Activated T-helper 2 cell treated with anti-CD3 and anti-CD28 coated beads, Interferon-gamma antibody, Interleukin-2, Interleukin-4, amounts not matched to agents 10 μg/mL and 5 μg/mL and 100 μg/mL, durations not matched to agents 14 hours and 24 hours and 36 hours (primary cell): ENCODE measurements at regions not wholly inside any gene's neighbourhood (a gene's known extent, or its start where the extent isn't known, plus 50 kb on each side); places are given as distances from the start of the nearest gene placed in this dataset.

Source experiments
- DNase-seq: peaks from one replicate; pipeline ENCODE4 v3.0.0; 2021; ENCODE audit warnings: low spot score
- H3K27ac Mint-ChIP-seq: one replicate; pipeline ENCODE4 v1.8.0; 2021; ENCODE audit warnings: mixed read lengths
- H3K27me3 Mint-ChIP-seq: one replicate; pipeline ENCODE4 v1.8.0; 2021; ENCODE audit warnings: low read depth, mixed read lengths
- H3K36me3 Mint-ChIP-seq: one replicate; pipeline ENCODE4 v1.8.0; 2021; ENCODE audit warnings: low read depth, mixed read lengths
- H3K4me1 Mint-ChIP-seq: one replicate; pipeline ENCODE4 v1.8.0; 2021; ENCODE audit warnings: low read depth, mixed read lengths
- H3K4me3 Mint-ChIP-seq: one replicate; pipeline ENCODE4 v1.8.0; 2021; ENCODE audit warnings: low read depth, mild to moderate bottlenecking, moderate library complexity, mixed read lengths
- H3K9me3 Mint-ChIP-seq: one replicate; pipeline ENCODE4 v1.8.0; 2021; ENCODE audit warnings: mixed read lengths
- intact Hi-C: fragments of 100-400 bp; cut with micrococcal nuclease; formaldehyde crosslinking; loops from one replicate; pipeline ENCODE4 v1.15.1; 2023

DNA sequence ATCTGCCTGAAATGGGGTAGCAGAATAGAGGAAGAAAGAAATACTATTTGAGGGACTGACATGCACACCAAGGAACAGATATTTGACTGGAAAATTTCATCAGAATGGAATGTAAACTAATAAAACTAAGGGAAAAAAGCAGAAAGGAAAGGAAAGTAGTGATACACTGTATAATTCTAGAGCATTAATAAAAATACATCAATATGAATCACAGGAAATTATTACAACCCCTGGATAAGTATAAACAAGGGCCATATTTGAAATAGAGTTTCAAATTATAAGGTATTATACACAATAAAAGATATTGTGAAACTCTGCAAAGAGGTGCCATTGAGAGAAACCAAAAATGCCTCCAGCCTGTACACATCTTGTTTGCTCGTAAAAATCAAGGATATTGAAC, 149.6 kb downstream of the ICOS start:
- peaks cover 36% of the 10 kb centered on the region for H3K27me3 Mint-ChIP-seq
- intact Hi-C loops = no loop called here
- H3K36me3 Mint-ChIP-seq = no peaks in the 10 kb centered on the region
- H3K9me3 Mint-ChIP-seq = no peaks in the 10 kb centered on the region
- H3K27ac Mint-ChIP-seq = no peak overlapping the region
- peaks cover 3% of the 10 kb centered on the region for H3K4me1 Mint-ChIP-seq
- no peak for DNase-seq
- no peak overlapping the region for H3K4me3 Mint-ChIP-seq

DNA sequence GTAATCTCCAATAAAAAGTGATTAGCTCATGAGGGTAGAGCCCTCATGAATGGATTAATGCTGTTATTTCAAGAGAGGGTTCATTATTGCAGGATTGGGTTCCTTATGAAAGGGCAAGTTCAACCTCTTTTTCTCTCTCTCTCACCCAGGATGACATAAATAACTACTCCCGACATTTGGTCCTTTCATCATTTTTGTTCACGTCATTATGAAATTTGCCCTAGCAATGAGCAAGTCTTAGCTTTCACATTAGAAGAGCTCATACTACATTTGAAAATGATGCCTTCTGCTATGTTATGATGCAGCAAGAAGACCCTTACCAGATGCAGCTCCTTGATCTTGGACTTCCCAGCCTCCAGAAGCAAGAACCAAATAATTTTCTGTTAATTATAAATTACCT, 152.5 kb downstream of the ICOS start:
- Mint-ChIP-seq H3K27me3 (peaks cover 25% of the 10 kb centered on the region), H3K4me1 (no peaks in the 10 kb centered on the region), H3K36me3 (no peaks in the 10 kb centered on the region), H3K27ac (no peak overlapping the region), H3K9me3 (peaks cover 15% of the 10 kb centered on the region), H3K4me3 (no peak overlapping the region)
- DNase-seq = no peak
- intact Hi-C loops = no loop called here

DNA sequence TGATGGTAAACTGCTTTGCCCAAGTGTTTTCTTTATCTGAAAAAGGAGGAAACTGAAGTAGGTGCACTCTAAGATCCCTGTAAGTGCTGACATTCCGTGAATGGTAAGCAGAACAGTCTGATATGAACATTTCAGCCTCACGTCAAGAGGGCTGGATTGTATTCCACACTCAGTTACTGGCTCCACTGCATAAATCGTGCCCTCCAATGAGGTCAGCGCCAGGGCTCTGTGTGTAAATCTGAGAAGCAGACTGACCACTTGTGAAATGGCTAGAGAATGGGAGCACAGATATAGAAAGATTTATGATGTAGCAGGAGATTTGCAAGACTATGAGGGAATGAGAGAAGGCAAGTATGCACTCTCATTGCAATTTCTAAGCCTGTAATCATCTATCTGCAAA, 153.0 kb downstream of the ICOS start:
- Mint-ChIP-seq H3K4me1 (no peaks in the 10 kb centered on the region), H3K36me3 (no peaks in the 10 kb centered on the region)

DNA sequence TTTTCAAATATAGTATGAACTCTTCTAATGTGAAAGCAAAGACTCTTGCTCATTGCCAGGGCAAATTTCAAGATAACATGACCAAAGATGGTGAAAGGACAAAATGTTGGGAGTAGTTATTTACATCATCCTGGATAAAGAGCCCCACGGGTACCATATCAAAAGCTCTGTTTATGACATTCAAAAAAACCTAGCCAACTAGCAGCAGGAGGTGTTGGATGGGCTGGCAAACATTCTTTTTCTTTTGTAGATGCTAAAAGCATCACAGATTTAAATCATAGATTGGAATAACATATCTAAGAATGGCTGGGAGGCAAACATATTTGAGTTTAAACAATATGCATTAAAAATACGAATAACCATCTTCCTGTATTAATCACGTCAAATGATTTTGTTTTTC, 153.5 kb downstream of the ICOS start:
- intact Hi-C loops = no loop called here
- DNase-seq = no peak
- Mint-ChIP-seq H3K9me3 (peaks cover 21% of the 10 kb centered on the region), H3K4me1 (peaks cover 4% of the 10 kb centered on the region), H3K36me3 (no peaks in the 10 kb centered on the region), H3K27me3 (peaks cover 23% of the 10 kb centered on the region), H3K4me3 (no peak overlapping the region), H3K27ac (no peak overlapping the region)

More for the DNA sequence above, 153.0 kb downstream of the ICOS start:
- Mint-ChIP-seq H3K27ac (no peak overlapping the region), H3K4me3 (no peak overlapping the region), H3K9me3 (peaks cover 18% of the 10 kb centered on the region), H3K27me3 (peaks cover 25% of the 10 kb centered on the region)
- intact Hi-C loops = no loop called here
- DNase-seq = no peak

DNA sequence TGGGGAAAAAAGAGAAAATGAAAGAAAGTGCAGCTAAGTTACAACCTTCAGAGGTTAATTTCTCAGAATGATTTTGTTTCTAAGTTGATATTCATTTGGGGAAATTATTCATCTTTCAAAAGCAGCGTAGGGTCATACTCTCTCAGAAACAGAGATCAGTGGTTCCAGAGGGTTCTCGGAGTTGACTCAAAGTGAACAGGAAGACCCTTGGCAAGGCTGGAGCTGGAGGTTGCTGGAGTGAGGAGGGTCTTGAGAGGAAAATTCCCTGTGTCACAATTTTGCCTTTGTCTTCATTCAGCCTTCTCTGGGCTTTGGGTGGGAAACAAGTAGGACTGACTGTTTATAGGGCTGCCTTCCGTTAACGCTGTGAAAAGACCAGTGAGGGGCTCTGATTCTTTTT, 168.2 kb downstream of the ICOS start:
- peak overlapping the region; percentile 89 for H3K27ac Mint-ChIP-seq
- intact Hi-C loops = loop anchor here (1.0 to 10.0 kb wide), 5 partner anchors 213 to 1580 kb away; partner anchors contain the start of gene NRP2
- H3K4me1 Mint-ChIP-seq = peaks cover 53% of the 10 kb centered on the region
- H3K36me3 Mint-ChIP-seq = peaks cover 3% of the 10 kb centered on the region
- no peaks in the 10 kb centered on the region for H3K9me3 Mint-ChIP-seq
- H3K4me3 Mint-ChIP-seq = no peak overlapping the region
- no peaks in the 10 kb centered on the region for H3K27me3 Mint-ChIP-seq
- DNase-seq = no peak

DNA sequence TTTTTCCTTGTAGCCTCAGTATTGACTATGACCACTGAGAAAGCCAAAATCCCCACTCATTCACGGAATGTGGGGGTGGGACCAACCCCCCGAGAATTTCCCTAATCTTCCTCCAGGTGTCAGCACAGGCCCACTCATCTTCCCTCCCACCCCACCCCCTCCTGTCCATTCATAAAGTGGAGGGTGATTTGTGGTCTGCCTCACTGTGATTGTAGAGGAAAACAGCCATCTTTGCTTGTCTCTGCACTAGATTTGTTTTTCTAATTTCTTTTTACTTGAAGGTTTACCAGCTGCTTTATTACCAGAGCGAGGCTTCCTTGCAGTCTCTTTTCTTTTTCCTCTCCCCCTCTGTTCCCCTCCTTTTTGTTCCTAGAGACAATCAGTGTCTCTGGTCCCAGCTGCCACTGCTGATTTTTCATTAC, 171.8 kb downstream of the ICOS start:
- Mint-ChIP-seq H3K4me1 (peaks cover 75% of the 10 kb centered on the region), H3K27ac (peak overlapping the region; percentile 89), H3K4me3 (peak overlapping the region; percentile 64), H3K27me3 (no peaks in the 10 kb centered on the region), H3K36me3 (peaks cover 3% of the 10 kb centered on the region), H3K9me3 (no peaks in the 10 kb centered on the region)
- peak; percentile 20 for DNase-seq
- intact Hi-C loops = loop anchor here (2.0 to 10.0 kb wide), 10 partner anchors 36 to 1576 kb away; partner anchors contain the start of gene NRP2

DNA sequence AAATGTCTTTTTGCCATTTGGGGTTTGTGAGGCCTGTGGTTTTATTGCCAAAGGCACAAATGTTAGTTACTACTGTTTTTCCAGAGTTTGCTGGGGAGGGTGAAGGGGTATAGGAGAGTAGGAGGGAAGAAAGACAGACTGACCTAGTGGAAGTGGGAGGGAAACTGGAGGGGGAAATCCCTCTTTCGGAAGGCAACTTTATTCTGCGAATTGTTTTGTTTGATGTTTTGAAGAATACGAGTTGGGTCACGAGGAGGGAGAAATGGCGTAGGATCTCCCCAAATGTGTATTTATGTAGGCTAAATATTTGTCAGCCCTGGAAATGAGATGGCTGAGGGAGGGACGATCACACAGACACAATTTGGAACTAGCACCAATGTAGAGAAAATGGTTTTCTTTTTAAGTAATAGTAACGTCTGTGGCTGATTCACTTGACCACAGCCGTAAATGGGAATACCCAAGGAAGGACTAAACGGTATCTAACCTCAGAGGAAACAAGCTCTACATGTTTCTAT, 172.3 kb downstream of the ICOS start:
- Mint-ChIP-seq H3K36me3 (peaks cover 1% of the 10 kb centered on the region), H3K27ac (peak overlapping the region; percentile 89), H3K4me1 (peaks cover 76% of the 10 kb centered on the region), H3K4me3 (peak overlapping the region; percentile 64), H3K9me3 (no peaks in the 10 kb centered on the region), H3K27me3 (no peaks in the 10 kb centered on the region)
- DNase-seq = peak; percentile 20
- intact Hi-C loops = loop anchor here (1.0 to 10.0 kb wide), 13 partner anchors 36 to 1576 kb away; partner anchors contain the start of gene NRP2

DNA sequence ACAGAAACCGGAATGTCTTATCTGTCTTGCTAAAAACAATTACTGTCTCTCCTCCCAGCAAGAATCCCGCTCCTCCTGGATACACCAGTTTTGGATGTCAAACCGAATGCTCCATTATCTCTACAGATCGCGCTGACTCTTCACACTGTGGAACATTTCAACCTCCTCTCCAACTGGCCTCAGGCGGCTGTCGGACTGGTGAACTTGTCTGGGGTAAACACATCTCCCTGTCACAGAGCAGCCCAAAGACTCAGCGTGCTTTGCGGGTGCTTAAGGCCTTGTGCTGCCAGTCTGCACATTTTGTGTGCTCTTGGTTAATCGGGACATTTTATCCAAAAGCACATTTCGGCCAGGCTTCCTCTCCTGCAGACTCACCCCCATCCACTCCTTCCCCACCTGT, 173.1 kb downstream of the ICOS start:
- peak; percentile 13 for DNase-seq
- Mint-ChIP-seq H3K4me1 (peaks cover 76% of the 10 kb centered on the region), H3K36me3 (no peaks in the 10 kb centered on the region), H3K4me3 (peak overlapping the region; percentile 59), H3K9me3 (no peaks in the 10 kb centered on the region), H3K27ac (peak overlapping the region; percentile 89), H3K27me3 (no peaks in the 10 kb centered on the region)
- intact Hi-C loops = loop anchor here (1.0 to 10.0 kb wide), 15 partner anchors 36 to 1575 kb away; partner anchors contain the start of gene NRP2

DNA sequence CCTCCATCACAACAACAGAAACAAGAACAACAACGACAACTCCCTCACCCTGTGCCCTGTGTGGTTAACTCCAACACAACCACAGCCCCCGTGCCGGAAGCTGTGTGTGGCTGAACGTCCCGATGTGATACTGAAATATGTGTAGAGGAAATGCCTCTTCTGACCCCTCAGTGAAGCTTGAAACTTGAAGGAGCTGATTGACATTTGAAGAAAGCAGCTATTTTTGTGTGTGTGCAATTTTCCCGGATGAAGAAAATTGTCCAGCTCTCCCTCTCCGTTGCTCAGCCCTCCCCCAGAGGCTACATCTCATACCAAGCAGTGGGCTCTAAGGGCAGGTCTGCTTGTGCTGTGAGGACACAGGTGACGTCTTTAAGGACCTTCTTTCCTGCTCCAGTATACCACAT, 173.8 kb downstream of the ICOS start:
- Mint-ChIP-seq H3K27ac (peak overlapping the region; percentile 89), H3K4me3 (peak overlapping the region; percentile 59), H3K4me1 (peaks cover 76% of the 10 kb centered on the region), H3K9me3 (no peaks in the 10 kb centered on the region), H3K27me3 (no peaks in the 10 kb centered on the region), H3K36me3 (no peaks in the 10 kb centered on the region)
- intact Hi-C loops = loop anchor here (1.0 to 5.0 kb wide), 2 partner anchors 35 to 632 kb away; no protein-coding TSS in a partner anchor
- DNase-seq = peak; percentile 76

DNA sequence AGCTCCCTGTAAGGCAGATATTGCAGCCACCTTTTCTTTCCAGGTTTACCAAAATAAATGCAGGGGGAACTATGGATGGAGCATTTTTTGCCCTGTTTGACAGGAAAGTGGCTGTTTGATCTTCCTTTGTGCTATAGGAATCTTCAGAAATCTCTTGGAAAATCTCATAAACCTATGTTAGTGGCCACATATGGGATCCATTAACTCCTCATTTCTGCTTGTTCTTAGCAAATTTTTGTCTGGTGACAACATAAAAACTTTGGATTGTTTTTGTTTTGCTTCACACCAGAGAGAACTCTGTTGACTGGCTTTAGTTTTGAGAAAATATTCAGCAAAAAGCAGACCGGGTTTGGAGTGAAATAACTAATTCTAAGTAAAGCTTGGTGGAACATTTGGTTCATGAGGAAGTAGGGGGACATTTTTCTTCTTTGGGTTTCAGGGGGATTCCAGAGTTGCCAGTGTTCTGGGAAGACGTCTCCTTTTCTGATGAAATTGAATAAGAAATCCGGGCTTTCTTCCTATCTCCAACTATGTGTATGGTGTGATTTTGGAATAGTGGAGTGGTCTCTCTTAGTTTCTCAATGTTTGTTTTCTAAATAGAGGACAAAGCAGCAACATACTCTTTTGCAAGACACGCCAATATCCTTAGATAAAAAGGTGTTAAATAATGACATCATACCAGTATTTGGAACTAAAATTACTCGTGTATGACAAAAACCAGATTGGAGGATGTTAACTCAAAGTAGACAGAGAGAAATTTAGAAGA, 174.4 kb downstream of the ICOS start:
- Mint-ChIP-seq H3K27me3 (no peaks in the 10 kb centered on the region), H3K9me3 (no peaks in the 10 kb centered on the region), H3K36me3 (no peaks in the 10 kb centered on the region), H3K4me1 (peaks cover 71% of the 10 kb centered on the region), H3K27ac (peak overlapping the region; percentile 89), H3K4me3 (peak overlapping the region; percentile 59)
- no peak for DNase-seq
- intact Hi-C loops = loop anchor here (1.0 to 5.0 kb wide), 2 partner anchors 34 to 631 kb away; no protein-coding TSS in a partner anchor

DNA sequence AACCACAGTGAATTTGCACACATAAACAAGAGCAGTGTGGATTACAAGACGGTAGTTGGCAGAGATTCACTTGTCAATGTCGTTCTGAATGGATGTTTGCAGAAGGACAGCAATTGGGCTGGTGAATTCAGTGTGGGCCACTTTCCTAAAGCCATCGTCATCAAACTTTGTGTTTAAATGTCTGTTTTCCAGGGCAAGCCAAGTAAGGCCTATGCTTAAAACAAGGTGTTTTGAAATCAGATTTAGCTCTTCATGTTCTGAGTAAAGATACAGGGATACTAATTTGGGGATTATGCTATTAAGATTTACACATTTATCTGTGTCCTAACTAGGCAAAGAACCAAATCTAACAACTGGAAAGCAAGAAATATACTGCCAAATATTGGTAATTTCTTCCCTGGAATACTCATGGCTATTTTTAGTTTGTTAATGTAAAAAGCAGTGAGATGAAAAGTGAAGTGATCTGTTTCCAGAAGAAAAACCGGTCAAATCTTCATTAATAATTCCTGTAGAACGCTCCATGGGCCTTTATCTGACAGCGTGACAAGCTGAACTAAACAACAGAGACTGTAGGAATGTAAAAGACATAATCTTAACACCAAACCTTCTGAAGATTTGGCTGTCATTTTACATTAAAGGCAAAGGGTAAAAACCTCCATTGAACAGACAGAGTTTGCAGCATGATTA, 175.7 kb downstream of the ICOS start:
- Mint-ChIP-seq H3K9me3 (no peaks in the 10 kb centered on the region), H3K36me3 (no peaks in the 10 kb centered on the region), H3K27ac (no peak overlapping the region), H3K27me3 (no peaks in the 10 kb centered on the region), H3K4me1 (peaks cover 68% of the 10 kb centered on the region), H3K4me3 (no peak overlapping the region)
- DNase-seq = no peak
- intact Hi-C loops = loop anchor here (5.0 kb wide), 1 partner anchor 630 kb away; no protein-coding TSS in a partner anchor

DNA sequence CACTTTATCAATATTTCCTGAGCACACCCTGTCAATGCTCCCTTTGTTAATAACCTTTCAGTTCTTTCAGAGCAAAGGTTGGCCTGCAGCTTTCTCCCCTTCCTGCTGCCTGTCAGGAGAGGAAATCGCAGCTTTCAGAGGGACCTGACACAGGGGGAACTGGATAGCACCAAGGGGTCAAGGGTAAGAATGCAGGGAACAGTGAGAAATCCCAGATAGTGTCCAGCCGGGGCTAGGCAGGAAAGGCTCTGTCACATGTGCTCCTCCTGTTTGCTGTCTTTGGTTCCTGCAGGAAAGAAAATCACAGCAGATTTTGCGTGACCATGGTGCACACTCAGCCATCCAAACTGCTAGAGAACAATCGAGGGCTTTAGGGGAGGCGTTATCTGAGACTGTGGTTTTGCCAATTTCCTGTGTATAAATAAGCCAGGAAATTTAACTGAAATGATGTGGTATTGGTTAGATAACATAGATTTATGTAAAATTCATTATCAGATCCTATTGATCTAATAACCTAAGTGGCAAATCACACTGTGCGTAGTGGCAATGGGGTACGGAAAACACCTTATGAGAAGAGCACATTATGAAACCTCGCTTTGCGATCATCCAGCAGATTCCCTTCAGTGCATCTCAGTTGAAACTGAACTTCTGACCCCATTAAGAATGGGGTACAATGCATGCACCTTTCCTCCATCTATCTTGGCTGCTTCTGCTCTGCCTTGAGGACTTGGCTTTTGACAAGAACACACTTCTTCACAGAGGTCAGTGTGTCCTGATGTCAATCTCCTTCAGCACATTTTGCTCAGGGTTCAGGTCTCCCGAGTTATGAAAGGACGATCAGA, 178.0 kb downstream of the ICOS start:
- H3K27me3 Mint-ChIP-seq = no peaks in the 10 kb centered on the region
- intact Hi-C loops = loop anchor here (5.0 kb wide), 1 partner anchor 628 kb away; no protein-coding TSS in a partner anchor
- H3K27ac Mint-ChIP-seq = no peak overlapping the region
- no peaks in the 10 kb centered on the region for H3K9me3 Mint-ChIP-seq
- no peak overlapping the region for H3K4me3 Mint-ChIP-seq
- no peaks in the 10 kb centered on the region for H3K36me3 Mint-ChIP-seq
- DNase-seq = no peak
- H3K4me1 Mint-ChIP-seq = peaks cover 57% of the 10 kb centered on the region
